ENCODE measurements at regions not wholly inside any gene's neighbourhood (a gene's known extent, or its start where the extent isn't known, plus 50 kb on each side); places are given as distances from the start of the nearest gene placed in this dataset.
"Not testable (repeated sequence)": the region's sequence is repeated elsewhere in the genome, so short reads cannot be mapped to it uniquely, and the experiment has no call there.

DNA sequence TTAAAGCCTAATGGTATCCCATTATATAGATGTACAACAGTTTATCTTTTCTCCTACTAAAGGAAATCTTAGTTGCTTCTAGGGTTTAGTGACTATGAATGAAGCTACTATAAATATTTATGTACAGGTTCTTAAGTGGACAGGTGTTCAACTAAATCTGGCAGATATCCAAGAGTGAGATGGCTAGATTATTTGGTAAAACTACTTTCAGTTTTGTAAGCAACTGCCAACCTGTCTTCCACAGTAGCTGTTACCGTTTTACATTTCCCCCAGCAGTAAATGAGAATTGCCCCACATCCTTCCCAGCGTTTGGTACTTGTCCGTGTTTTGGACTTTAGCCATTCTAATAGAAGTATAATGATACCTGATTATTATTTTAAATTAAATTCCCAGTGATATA is 144.9 kb upstream of the MAGI2 start:
- H3K4me3 ChIP-seq (ENCODE audit: low read length), result no peak overlapping the region
- DNase-seq (ENCODE audit: low read depth), result no peak
- TF ChIP-seq, protein P1, sequence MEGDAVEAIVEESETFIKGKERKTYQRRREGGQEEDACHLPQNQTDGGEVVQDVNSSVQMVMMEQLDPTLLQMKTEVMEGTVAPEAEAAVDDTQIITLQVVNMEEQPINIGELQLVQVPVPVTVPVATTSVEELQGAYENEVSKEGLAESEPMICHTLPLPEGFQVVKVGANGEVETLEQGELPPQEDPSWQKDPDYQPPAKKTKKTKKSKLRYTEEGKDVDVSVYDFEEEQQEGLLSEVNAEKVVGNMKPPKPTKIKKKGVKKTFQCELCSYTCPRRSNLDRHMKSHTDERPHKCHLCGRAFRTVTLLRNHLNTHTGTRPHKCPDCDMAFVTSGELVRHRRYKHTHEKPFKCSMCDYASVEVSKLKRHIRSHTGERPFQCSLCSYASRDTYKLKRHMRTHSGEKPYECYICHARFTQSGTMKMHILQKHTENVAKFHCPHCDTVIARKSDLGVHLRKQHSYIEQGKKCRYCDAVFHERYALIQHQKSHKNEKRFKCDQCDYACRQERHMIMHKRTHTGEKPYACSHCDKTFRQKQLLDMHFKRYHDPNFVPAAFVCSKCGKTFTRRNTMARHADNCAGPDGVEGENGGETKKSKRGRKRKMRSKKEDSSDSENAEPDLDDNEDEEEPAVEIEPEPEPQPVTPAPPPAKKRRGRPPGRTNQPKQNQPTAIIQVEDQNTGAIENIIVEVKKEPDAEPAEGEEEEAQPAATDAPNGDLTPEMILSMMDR (conservative IDR thresholded peaks at IDR 0.05; ENCODE audit: low read depth, low read length), result no peak

DNA sequence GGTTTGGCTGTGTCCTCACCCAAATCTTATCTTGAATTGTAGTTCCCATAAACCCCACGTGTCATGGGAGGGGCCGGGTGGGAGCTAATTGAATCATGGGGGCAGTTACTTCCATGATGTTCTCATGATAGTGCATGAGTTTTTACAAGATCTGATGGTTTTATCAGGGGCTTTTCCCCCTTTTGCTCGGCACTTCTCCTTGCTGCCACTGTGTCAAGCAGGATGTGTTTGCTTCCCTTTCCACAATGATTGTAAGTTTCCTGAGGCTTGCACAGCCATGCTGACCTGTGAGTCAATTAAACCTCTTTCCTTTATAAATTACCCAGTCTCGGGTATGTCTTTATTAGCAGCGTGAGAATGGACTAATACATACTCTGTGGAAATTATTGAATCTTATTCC is 141.2 kb upstream of the MAGI2 start:
- H3K4me3 ChIP-seq (ENCODE audit: low read length); DNase-seq (ENCODE audit: low read depth): not testable (repeated sequence)

DNA sequence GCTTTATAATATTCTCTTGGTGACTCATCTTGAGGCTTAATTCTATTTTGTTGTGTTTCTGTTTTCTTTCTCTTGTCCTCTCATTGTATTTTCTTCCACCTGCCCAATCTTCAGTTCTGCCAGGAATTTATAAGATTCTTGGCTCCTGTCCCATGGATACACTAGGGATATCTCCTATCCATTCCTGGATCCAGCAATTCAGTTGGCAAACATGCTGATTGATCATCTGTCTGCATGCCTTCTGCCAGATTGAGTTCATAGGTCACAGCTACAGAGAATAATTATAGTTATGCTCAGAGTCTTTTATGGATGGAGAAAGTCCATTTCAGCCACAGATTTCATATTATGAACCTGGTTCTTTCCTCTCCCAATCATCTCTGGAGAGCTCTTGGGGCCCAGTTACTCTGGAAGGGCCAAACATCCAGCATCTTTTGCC is 140.4 kb upstream of the MAGI2 start:
- H3K4me3 ChIP-seq (ENCODE audit: low read length), result no peak overlapping the region
- no peak for DNase-seq (ENCODE audit: low read depth)
- TF ChIP-seq, protein P1 (conservative IDR thresholded peaks at IDR 0.05; ENCODE audit: low read depth, low read length), result no peak

DNA sequence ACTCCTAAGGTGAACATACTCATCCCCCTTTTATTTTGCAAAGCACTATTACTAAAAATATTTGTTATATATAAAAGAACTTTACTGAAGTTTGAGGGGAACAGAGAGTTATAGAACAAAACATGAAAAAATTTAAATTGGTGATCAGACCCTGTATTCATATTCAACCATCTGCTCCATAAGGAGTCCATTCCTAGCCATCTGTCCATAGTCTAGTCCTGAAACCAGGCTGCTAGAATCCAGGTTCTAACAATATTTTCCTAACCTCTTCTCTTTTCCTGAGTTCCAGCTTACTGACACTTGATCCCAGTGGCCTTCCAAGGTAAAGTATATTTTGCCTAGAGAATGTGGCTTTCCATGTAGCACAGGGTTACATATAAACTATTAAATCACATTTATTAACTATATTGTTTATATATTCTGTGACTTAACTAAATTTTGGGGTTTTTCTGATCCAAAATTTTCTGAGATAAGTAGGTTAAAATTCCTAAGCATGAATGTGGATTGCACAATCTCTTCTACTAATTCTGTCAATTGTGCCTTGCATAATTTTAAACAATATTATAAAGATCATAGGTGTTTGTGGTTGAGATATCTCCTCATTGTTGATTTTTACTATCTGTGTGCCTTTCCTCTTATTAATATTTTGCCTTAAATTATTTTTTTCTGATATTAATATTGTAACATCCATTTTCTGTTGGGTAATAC is 137.6 kb upstream of the MAGI2 start:
- TF ChIP-seq, protein P1 (conservative IDR thresholded peaks at IDR 0.05; ENCODE audit: low read depth, low read length), result no peak
- no peak overlapping the region for H3K4me3 ChIP-seq (ENCODE audit: low read length)
- no peak for DNase-seq (ENCODE audit: low read depth)

DNA sequence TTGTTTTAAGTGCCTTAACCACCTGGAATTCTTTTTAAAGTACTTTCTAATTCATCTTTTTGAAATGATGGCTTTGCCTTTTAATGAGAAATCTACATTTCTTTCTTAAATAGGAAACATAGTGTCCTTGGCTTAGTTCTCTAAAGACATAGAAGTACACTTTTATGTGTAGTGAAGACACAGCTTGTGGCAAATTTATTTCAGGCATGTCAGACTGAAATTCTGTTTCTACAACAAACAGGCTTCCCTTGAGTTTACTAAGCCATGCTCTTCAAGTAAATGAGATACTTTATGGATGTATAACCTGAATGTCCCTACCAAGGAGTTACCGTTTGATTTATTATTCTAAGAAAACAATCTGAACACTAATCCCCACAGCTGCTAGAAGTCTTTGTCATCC is 136.9 kb upstream of the MAGI2 start:
- no peak overlapping the region for H3K4me3 ChIP-seq (ENCODE audit: low read length)
- no peak for DNase-seq (ENCODE audit: low read depth)
- TF ChIP-seq, protein P1 (conservative IDR thresholded peaks at IDR 0.05; ENCODE audit: low read depth, low read length), result no peak

DNA sequence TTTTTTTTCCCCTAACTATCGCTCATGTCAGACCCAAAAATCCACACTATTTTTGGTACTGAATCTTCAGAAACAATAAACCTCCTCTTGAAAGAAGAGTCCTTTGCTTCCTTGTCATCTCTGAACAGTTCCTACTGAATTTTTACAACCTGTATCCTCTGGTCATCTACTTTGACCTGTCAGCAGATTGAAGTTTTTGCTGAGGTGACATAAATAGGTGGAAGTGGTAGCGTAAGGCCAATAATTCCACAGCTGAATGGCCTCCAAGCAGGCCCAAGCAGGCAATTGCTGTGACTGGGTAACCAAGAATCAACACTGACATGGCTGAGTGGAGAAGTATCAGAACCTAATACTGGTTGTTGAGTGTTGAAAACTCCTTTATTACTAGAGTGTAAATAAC is 117.4 kb upstream of the MAGI2 start:
- no peak for DNase-seq (ENCODE audit: low read depth)
- TF ChIP-seq, protein P1 (conservative IDR thresholded peaks at IDR 0.05; ENCODE audit: low read depth, low read length), result no peak
- H3K4me3 ChIP-seq (ENCODE audit: low read length), result no peak overlapping the region

DNA sequence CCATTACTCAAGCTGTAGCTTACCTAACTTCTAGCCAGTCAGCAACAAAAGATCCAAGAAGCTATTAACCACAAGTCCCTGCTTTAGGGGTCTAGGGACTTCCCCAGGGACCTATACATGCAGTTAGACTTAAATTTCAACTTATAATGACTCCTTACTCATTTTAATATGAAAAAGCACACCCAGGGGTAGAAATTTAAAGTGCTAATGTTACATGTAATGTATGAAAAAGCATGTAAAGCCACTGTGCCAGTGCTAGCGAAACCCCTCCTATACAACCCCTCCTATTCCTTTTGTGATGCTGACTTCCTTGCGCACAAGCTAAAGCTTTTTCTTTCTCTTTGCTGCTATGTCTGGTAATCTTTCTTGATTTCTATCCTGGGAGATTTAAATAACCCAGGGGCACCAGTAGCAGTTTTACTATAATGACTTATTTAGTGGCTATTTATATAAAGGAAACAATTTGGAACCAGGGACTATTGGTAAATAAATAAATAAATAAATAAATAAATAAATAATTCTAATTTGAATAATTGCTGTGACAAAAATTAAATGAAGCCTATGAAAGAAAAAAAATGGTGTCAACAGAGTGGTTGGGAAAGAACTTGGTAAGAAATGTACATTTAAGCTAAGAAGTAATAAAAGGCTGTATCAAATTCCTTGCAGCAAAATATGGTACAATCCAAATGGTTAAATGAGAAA is 110.5 kb upstream of the MAGI2 start:
- TF ChIP-seq, protein P1 (conservative IDR thresholded peaks at IDR 0.05; ENCODE audit: low read depth, low read length), result no peak
- no peak for DNase-seq (ENCODE audit: low read depth)
- H3K4me3 ChIP-seq (ENCODE audit: low read length), result no peak overlapping the region
